ENCODE measurements at regions not wholly inside any gene's neighbourhood (a gene's known extent, or its start where the extent isn't known, plus 50 kb on each side); places are given as distances from the start of the nearest gene placed in this dataset.

GRCh38 chr2:143873886-143874285, 646.0 kb downstream of the ZEB2 start:
- H3K27me3 ChIP-seq (replicated peaks; ENCODE audit: insufficient read depth, low read depth, low read length, poor library complexity): no peaks in the 10 kb centered on the region
- H3K4me3 ChIP-seq (ENCODE audit: low read depth, low read length, poor library complexity, severe bottlenecking): no peak overlapping the region
- H3K27ac ChIP-seq (ENCODE audit: low read depth, low read length, poor library complexity, severe bottlenecking): no peak overlapping the region
- no peaks in the 10 kb centered on the region for H3K4me1 ChIP-seq (ENCODE audit: insufficient read depth, low read length, poor library complexity, severe bottlenecking)
- CTCF ChIA-PET: no interaction called here
- intact Hi-C loops (cut with micrococcal nuclease; ENCODE audit: unreplicated experiment): no loop called here
- TF ChIP-seq EZH2 (IDR thresholded peaks at IDR 0.05; ENCODE audit: borderline replicate concordance, low read depth, low read length, poor library complexity, severe bottlenecking): no peak
- no peaks in the 10 kb centered on the region for H3K36me3 ChIP-seq (ENCODE audit: insufficient read depth, low read length, poor library complexity, severe bottlenecking)
- no TSS peak for BruUV-seq (replicated peaks)
- DNase-seq (ENCODE audit: low spot score): no peak
- POLR2A ChIA-PET (ENCODE audit: low non-redundant PET): no interaction called here
- H3K9me3 ChIP-seq (ENCODE audit: low read depth, low read length, poor library complexity, severe bottlenecking): peaks cover 22% of the 10 kb centered on the region

GRCh38 chr2:143870696-143871095, 649.2 kb downstream of the ZEB2 start:
- Histone ChIP-seq H3K27ac (ENCODE audit: low read depth, low read length, poor library complexity, severe bottlenecking) (no peak overlapping the region), H3K36me3 (ENCODE audit: insufficient read depth, low read length, poor library complexity, severe bottlenecking) (no peaks in the 10 kb centered on the region), H3K4me3 (ENCODE audit: low read depth, low read length, poor library complexity, severe bottlenecking) (no peak overlapping the region), H3K9me3 (ENCODE audit: low read depth, low read length, poor library complexity, severe bottlenecking) (peaks cover 22% of the 10 kb centered on the region), H3K27me3 (replicated peaks; ENCODE audit: insufficient read depth, low read depth, low read length, poor library complexity) (no peaks in the 10 kb centered on the region), H3K4me1 (ENCODE audit: insufficient read depth, low read length, poor library complexity, severe bottlenecking) (no peaks in the 10 kb centered on the region)
- no peak for TF ChIP-seq EZH2 (IDR thresholded peaks at IDR 0.05; ENCODE audit: borderline replicate concordance, low read depth, low read length, poor library complexity, severe bottlenecking)
- TF ChIP-seq CTCF (conservative IDR thresholded peaks at IDR 0.05; ENCODE audit: low read depth, low read length): no peak
- POLR2A ChIA-PET (ENCODE audit: low non-redundant PET): no interaction called here
- BruUV-seq (replicated peaks): no TSS peak
- no peak for DNase-seq (ENCODE audit: low spot score)
- CTCF ChIA-PET: no interaction called here
- intact Hi-C loops (cut with micrococcal nuclease; ENCODE audit: unreplicated experiment): no loop called here

GRCh38 chr2:143856978-143857377, 662.9 kb downstream of the ZEB2 start:
- ChIA-PET POLR2A (ENCODE audit: low non-redundant PET) (no interaction called here), CTCF (no interaction called here)
- Histone ChIP-seq H3K9me3 (ENCODE audit: low read depth, low read length, poor library complexity, severe bottlenecking) (no peaks in the 10 kb centered on the region), H3K4me1 (ENCODE audit: insufficient read depth, low read length, poor library complexity, severe bottlenecking) (peaks cover 2% of the 10 kb centered on the region), H3K4me3 (ENCODE audit: low read depth, low read length, poor library complexity, severe bottlenecking) (no peak overlapping the region), H3K36me3 (ENCODE audit: insufficient read depth, low read length, poor library complexity, severe bottlenecking) (no peaks in the 10 kb centered on the region), H3K27me3 (replicated peaks; ENCODE audit: insufficient read depth, low read depth, low read length, poor library complexity) (no peaks in the 10 kb centered on the region), H3K27ac (ENCODE audit: low read depth, low read length, poor library complexity, severe bottlenecking) (no peak overlapping the region)
- no TSS peak for BruUV-seq (replicated peaks)
- intact Hi-C loops (cut with micrococcal nuclease; ENCODE audit: unreplicated experiment): no loop called here
- no peak for DNase-seq (ENCODE audit: low spot score)
- TF ChIP-seq CTCF (conservative IDR thresholded peaks at IDR 0.05; ENCODE audit: low read depth, low read length): no peak
- TF ChIP-seq EZH2 (IDR thresholded peaks at IDR 0.05; ENCODE audit: borderline replicate concordance, low read depth, low read length, poor library complexity, severe bottlenecking): no peak

GRCh38 chr2:143852759-143853158, 667.2 kb downstream of the ZEB2 start:
- Histone ChIP-seq H3K4me1 (ENCODE audit: insufficient read depth, low read length, poor library complexity, severe bottlenecking) (peaks cover 8% of the 10 kb centered on the region), H3K27me3 (replicated peaks; ENCODE audit: insufficient read depth, low read depth, low read length, poor library complexity) (no peaks in the 10 kb centered on the region), H3K4me3 (ENCODE audit: low read depth, low read length, poor library complexity, severe bottlenecking) (no peak overlapping the region), H3K36me3 (ENCODE audit: insufficient read depth, low read length, poor library complexity, severe bottlenecking) (no peaks in the 10 kb centered on the region), H3K9me3 (ENCODE audit: low read depth, low read length, poor library complexity, severe bottlenecking) (no peaks in the 10 kb centered on the region), H3K27ac (ENCODE audit: low read depth, low read length, poor library complexity, severe bottlenecking) (no peak overlapping the region)
- peak; percentile 39 for DNase-seq (ENCODE audit: low spot score)
- POLR2A ChIA-PET (ENCODE audit: low non-redundant PET): interaction anchor here (0.6 kb wide), 1 partner anchor 769 kb away, joined by 3 read pairs; no protein-coding TSS in a partner anchor
- CTCF ChIA-PET: no interaction called here
- TF ChIP-seq CTCF (conservative IDR thresholded peaks at IDR 0.05; ENCODE audit: low read depth, low read length) (no peak), EZH2 (IDR thresholded peaks at IDR 0.05; ENCODE audit: borderline replicate concordance, low read depth, low read length, poor library complexity, severe bottlenecking) (no peak)
- BruUV-seq (replicated peaks): no TSS peak
- intact Hi-C loops (cut with micrococcal nuclease; ENCODE audit: unreplicated experiment): no loop called here
